D721Med (cell line): ENCODE measurements at regions not wholly inside any gene's neighbourhood (a gene's known extent, or its start where the extent isn't known, plus 50 kb on each side); places are given as distances from the start of the nearest gene placed in this dataset.

Experiments used
- DNase-seq: peaks from one replicate; pipeline ENCODE4 v3.0.0; 2011; ENCODE audit warnings: low spot score; ENCODE audit not compliant: insufficient read length
- FAIRE-seq: peaks from 2 replicates; lab custom pipeline; 2011; peaks lifted over from hg19 to GRCh38; lab: Jason Lieb, UNC
- CTCF ChIP-seq: IDR thresholded peaks from 2 replicates; pipeline ENCODE4 v1.5.1; 2012; ENCODE audit warnings: mild to moderate bottlenecking, control low read depth; ENCODE audit not compliant: insufficient read depth; ENCODE audit errors: missing control alignments

- TF ChIP-seq CTCF: no peak
- no peak for DNase-seq
- no peak for FAIRE-seq
Observed at GRCh38 chr3:87468938-87469337, 192.6 kb upstream of the POU1F1 start.

GRCh38 chr3:87468235-87468634, 191.9 kb upstream of the POU1F1 start:
- DNase-seq: no peak
- no peak for FAIRE-seq
- TF ChIP-seq CTCF: no peak

- FAIRE-seq (no peak), DNase-seq (no peak)
- no peak for TF ChIP-seq CTCF
Observed at GRCh38 chr3:87462228-87462627, 185.8 kb upstream of the POU1F1 start.

GRCh38 chr3:87461443-87461842, 185.1 kb upstream of the POU1F1 start:
- TF ChIP-seq CTCF: no peak
- FAIRE-seq (no peak), DNase-seq (no peak)

GRCh38 chr3:87461036-87461435, 184.7 kb upstream of the POU1F1 start:
- DNase-seq: no peak
- FAIRE-seq: no peak
- no peak for TF ChIP-seq CTCF

- FAIRE-seq (no peak), DNase-seq (no peak)
- no peak for TF ChIP-seq CTCF
Observed at GRCh38 chr3:87448558-87448957, 172.2 kb upstream of the POU1F1 start.

- TF ChIP-seq CTCF: no peak
- no peak for FAIRE-seq
- DNase-seq: no peak
Observed at GRCh38 chr3:87446849-87447387, 170.5 kb upstream of the POU1F1 start.
